K562 (cell line): ENCODE measurements at regions not wholly inside any gene's neighbourhood (a gene's known extent, or its start where the extent isn't known, plus 50 kb on each side); places are given as distances from the start of the nearest gene placed in this dataset.
A peak's percentile ranks its signal among the peaks of the same experiment; 100 is the strongest.

Experiments used
- DEAF1 ChIP-seq: fragments of 450-650 bp; formaldehyde crosslinking; IDR thresholded peaks from 2 replicates; pipeline ENCODE4 v1.4.0; 2020; ENCODE audit warnings: mild to moderate bottlenecking, moderate library complexity
- DLX4 ChIP-seq: fragments of 250-450 bp; sonication (Bioruptor Pico); IDR thresholded peaks from 2 replicates; pipeline ENCODE4 v1.6.1; 2021; ENCODE audit warnings: mild to moderate bottlenecking
- GATAD2B ChIP-seq: fragments of 450-650 bp; IDR thresholded peaks from 2 replicates; pipeline ENCODE4 v1.6.1; 2017; ENCODE audit warnings: mild to moderate bottlenecking, borderline replicate concordance
- NCOR1 ChIP-seq: fragments of 450-650 bp; IDR thresholded peaks from 2 replicates; pipeline ENCODE4 v1.6.1; 2016; ENCODE audit warnings: mild to moderate bottlenecking, moderate library complexity
- REST ChIP-seq, 2 experiments: fragments of 450-650 bp; formaldehyde crosslinking in 1 of 2; IDR thresholded peaks; 2 replicates each; pipeline versions ENCODE4 v1.4.0 to v1.6.1; 2014 to 2020; ENCODE audit warnings: mild to moderate bottlenecking in 2 of 2, borderline replicate concordance in 1 of 2, low read depth in 1 of 2
- ZBTB1 ChIP-seq: sonication (generic); formaldehyde crosslinking; IDR thresholded peaks from 2 replicates; pipeline ENCODE4 v1.8.1; 2023; ENCODE audit warnings: missing genetic modification reagents, low read depth, mild to moderate bottlenecking, borderline replicate concordance
- ZNF217 ChIP-seq: sonication (generic); formaldehyde crosslinking; IDR thresholded peaks from 2 replicates; pipeline ENCODE4 v1.8.0; 2022; ENCODE audit warnings: mild to moderate bottlenecking, missing genetic modification reagents
- ZNF316 ChIP-seq: fragments of 450-650 bp; IDR thresholded peaks from 2 replicates; pipeline ENCODE4 v1.6.1; 2016
- ZNF318 ChIP-seq, 2 experiments: fragments of 450-650 bp; IDR thresholded peaks; 2 replicates each; pipeline ENCODE4 v1.6.1; 2016; ENCODE audit warnings: mild to moderate bottlenecking in 2 of 2, borderline replicate concordance in 1 of 2, low read depth in 1 of 2, moderate library complexity in 1 of 2

GRCh38 chr2:65918760-65919187 is 486.4 kb upstream of the SPRED2 start (continued):
- TF ChIP-seq NCOR1 (no peak), ZNF318 (IDR thresholded peaks at IDR 0.05; ENCODE audit: borderline replicate concordance in 1 of 2, low read depth in 1 of 2) (no peak), GATAD2B (no peak), DEAF1 (CRISPR knock-in tag) (0 out of 2 replicates have a peak, but pooled peaks have one; percentile 19), ZNF316 (peak; percentile 63), ZBTB1 (no peak), DLX4 (no peak), REST (IDR thresholded peaks at IDR 0.05; ENCODE audit: borderline replicate concordance) (peak; percentile 49; the same call in 1 of the 2 replicates), REST (CRISPR knock-in tag; IDR thresholded peaks at IDR 0.05; ENCODE audit: low read depth) (no peak), ZNF217 (no peak)
